GM18867 (cell line): ENCODE measurements at regions not wholly inside any gene's neighbourhood (a gene's known extent, or its start where the extent isn't known, plus 50 kb on each side); places are given as distances from the start of the nearest gene placed in this dataset.

ENCODE experiments used
- ATAC-seq: cut with Tn5 transposase; IDR thresholded peaks from one replicate; pipeline ENCODE4 v1.9.1; 2021; ENCODE audit warnings: mild to moderate bottlenecking, moderate library complexity; ENCODE audit not compliant: unreplicated experiment

DNA sequence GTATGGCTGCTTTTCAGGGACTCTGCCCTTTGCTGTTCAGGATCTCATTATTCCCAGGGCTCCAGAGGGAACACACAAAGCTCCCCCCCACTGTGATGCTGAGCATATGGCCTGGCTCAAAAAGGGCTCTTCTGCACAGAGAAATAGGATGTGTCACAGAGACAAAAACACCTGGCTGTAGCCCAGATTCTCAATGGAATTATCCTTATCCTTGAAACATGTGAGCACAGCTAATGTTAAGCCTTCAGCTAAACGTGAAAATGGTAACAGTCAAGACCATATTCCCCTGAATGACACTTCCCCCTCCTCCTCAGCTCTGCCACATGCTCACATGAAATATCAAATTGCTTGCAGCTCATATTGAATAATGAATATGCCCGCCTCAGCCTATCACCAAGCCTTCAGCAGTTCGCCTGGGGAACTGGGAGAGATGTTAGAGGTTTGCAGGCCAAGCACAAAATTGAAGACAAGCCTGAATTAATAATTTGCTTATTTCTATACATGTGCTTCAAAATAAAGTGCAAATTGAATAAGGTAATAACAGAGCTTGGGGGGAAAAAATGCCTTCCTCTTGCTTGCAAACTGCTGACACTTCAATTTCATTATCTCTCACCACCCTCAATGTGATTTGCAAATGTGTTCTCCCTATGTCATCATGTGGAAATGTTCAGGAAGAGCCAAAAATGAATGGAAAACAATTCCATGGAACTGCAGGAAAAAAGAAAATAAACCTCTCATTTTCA lies 181.0 kb upstream of the HNRNPA3 start:
- ATAC-seq = no peak

DNA sequence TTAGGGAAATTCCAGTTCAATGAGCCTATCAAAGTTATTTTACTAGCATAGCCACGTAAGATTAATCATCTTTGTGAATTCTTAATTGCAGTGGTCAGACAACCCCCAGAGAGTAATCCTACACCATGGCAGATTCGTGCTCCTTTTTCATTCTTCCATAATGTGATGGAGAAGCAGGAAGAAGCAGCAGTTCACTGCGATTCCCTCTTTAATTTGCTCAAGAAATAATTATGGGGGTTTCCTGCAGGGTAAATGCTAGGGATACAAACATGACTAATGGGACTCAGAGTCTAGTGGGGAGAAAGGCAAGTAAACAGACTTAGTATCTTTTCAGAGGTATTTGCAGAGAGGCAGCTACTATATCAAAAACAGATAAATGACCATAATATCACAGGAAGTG lies 175.8 kb upstream of the HNRNPA3 start:
- no peak for ATAC-seq

DNA sequence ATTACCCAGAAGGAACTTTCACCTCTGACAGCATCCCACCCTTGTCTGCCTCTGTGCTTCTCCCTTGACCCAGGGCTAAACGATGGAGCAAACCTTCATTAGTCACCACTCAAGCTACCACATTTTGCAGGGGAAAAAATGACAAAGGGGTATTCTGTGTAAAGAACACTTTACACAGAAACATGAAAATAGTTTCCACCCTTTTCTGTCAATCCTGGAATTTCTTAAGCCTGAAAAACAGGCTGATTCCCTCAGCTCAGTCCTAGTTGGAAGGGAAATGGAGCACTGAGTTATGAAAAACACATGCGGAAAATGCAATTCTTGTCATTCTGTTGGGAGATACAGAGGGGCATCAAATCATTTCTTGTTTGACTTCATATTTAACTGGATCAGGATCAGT lies 175.0 kb upstream of the HNRNPA3 start:
- ATAC-seq = no peak

DNA sequence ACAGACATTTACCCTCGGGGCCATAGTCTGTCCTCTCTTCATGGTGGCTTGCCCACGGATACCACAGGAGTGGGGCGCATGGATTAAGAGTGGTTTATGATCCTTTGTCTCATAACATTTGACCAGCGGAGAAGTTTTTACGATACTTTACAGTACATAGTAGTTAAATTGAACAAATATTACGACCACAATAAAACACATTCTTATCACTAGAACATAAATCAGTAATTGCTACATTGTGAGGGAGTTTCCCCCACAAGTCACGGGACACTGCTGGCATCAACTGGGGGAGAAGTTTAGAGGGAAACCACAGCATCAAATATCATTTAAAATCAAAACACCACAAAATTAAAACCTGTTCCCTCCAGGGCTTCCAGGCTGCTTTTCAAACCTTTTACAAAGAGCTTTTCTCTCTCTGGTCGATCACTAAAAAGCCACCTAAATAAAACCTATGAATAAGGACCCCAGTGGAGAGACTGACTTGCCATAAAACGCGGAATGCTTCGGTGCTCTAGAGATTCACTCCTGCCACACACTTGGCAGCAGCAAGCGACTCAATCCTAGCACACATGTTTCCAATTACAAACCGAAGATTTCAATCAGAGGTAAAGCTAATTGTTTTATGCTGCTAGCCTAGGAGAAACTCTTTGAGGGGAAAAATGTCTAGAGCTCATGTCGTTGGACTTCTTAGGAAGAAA lies 173.7 kb upstream of the HNRNPA3 start:
- no peak for ATAC-seq

DNA sequence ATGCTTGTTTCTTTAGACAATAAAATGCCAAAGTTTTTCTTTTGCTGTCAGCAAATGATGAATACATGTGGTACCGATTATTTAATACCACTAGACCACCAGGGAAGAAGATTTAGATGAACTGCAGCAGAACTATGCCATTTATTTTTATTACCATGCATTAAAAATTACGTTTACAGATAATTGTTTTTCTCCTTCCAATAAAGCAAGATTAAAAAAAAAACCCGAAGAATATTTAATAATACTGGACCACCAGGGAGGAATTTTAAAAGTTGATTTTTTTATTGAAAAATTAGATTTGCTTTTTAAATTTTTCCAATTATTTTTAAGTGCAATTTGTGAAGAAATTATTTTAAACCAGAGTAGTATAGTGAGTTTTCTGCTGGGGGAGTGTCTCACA lies 170.3 kb upstream of the HNRNPA3 start:
- no peak for ATAC-seq

DNA sequence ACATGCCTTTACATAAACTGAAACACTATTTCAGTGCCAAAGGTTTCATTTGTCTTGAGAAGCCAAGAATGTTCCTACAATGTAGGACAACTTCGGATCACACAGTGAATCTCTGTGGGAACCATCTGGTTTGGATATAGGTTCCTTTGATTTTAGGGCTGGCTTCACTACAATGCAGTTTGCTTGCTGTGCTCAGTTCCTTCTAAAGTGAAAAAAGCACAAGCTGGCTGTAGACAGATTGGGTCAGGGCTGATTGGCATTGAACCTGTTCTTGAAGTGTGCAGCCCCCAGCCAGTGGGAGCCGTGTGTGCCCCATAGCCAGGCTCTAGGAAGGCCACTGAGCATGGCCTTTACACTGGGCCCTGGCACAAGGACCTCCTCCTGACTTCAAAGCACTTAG lies 167.9 kb upstream of the HNRNPA3 start:
- no peak for ATAC-seq

DNA sequence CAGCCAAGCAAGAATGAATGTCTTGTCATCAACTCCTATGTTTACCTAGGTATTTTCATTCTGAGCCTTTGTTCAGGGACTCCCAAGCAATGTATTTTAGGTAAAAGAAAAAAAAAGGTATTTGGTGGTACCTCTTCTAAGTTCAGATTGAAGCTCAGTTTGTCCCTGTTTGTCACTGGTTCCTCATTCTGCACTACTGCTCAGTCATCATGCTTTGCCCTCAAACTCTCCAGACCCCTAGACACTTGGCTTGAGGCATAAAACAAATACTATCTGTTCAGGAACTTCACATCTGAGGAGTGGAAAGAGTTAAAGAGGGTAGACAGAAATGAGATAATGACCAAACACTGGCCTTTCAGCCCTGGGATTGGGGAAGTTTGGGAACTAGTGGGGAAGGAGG lies 163.6 kb upstream of the HNRNPA3 start:
- no peak for ATAC-seq

DNA sequence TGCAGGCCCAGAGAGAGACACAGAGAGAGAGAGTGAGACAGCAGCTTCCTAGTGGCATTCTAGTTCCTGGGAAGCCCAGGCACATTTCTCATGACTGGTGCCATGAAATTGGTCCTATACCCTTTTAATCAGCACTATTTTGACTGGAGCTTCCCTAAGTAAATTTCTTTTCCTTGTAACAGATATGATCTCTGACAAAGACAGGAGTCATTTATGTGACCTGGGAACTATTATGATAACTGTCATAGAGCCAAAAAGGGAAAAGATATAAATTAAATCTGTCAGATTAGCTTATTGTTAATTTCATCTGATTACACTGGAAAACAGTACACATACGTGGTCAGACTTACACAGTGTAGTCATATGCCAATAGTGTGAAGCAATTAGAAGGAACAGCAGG lies 161.3 kb upstream of the HNRNPA3 start:
- ATAC-seq = no peak

DNA sequence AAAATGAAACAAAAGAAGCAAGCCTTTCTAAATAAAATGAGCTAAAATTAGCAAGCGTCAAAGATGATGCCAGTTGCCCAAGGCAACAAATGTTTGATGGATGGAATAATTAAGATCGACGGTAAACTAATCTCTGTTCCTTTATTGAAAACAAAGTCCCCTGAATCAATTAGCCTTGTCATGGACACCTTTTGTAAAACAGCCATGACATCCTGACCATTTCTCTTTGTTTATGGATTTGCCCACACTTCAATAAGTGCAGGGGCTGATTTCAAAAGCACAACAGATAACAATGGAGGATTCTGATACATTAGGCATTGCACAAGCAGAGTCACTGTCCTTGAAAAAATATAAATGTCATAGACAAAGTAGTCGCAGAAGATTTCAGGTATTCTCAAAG lies 160.1 kb upstream of the HNRNPA3 start:
- ATAC-seq = no peak

DNA sequence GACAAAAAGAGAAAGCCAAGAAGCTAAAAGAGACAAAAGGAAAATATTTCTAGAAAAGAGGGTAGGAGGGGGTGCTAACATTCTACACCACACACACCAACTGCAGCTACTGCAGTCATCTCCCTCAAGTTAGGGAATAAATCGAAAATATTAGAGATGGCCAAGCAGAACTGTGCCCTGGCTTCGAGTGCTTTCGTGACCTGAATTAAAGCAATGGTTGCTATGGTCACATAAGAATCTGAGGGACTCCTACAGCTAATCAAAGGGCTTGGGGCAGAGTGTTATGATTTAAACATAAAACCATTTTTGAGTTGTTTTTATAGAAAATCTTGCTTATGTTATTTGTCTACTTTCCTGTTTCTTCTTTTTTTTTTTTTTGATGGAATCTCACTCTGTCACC lies 159.6 kb upstream of the HNRNPA3 start:
- no peak for ATAC-seq

DNA sequence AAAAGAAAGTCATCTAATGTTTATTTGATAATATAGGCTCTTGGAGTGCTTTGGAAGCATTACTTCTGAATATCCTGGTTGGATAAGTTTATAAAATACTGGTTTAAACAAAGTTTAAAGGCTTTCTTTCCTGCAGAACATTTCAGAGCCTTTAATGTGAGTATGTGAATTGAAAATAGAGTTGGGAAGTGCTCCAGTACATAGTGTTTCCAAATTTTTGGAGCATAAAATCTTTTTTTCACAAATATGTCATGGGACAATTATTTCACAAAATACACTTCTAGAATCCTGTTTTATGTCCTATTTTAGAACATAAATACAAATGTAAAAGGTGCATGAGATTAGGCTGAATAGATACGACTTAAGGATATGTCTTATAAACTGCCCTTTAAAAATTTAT lies 158.9 kb upstream of the HNRNPA3 start:
- ATAC-seq = no peak

DNA sequence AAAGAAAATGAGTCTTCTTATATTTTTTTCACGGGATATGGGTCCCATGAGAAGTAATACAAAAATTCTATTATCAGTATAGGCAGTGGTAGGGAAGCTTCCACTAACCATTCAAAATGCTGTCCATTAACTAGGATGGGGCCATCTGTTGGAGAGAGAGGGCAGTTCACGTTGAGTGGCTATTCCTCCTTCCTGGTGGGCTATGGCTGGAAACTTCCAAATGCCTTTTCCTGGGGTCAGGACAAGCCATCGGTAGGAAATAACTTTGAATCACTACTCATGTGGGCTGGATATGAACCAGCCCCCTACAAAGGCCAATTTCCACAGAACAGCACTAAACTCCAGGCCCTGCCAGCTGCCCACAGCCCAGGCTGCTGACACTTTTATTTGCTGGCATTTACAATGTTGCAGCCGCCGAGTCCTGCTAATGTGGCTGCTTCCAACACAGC lies 156.1 kb upstream of the HNRNPA3 start:
- ATAC-seq = no peak

DNA sequence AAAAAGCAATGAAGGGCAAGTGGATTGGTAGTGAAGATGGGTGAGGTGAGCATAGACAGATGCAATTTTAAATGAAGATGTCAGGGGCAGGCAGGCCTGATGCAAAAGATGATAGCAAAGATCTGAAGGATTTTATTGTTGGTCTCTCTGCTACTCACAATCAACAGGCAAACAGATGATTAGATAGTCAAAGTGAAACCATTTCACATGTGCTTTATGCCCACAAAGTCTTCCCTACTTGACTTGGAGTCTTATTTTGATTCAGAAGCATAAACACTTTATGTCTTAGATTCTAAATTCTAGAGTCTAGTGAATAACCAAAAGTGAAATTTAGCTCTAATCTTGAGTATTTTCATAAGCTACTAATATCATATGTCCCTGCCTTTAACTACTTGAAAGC lies 153.8 kb upstream of the HNRNPA3 start:
- ATAC-seq = peak; percentile 81

DNA sequence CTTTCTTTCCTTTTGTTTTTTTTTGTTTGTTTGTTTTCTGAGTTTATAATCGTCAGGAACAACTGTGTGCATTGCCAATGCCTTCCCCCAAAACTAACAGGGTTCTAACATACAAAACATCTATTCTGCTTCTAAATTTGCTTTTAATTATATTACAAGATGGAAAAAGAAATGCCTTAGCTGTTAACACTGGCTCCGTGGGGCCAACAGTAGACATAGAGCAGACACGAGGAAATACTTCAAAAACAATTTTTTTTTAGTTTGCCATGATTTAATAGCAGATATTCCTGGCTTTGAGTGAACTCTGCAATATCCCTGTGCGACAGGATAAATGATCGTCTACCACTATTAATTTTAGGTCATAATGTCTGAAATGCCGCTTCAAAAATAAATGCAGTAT lies 153.3 kb upstream of the HNRNPA3 start:
- ATAC-seq = no peak

DNA sequence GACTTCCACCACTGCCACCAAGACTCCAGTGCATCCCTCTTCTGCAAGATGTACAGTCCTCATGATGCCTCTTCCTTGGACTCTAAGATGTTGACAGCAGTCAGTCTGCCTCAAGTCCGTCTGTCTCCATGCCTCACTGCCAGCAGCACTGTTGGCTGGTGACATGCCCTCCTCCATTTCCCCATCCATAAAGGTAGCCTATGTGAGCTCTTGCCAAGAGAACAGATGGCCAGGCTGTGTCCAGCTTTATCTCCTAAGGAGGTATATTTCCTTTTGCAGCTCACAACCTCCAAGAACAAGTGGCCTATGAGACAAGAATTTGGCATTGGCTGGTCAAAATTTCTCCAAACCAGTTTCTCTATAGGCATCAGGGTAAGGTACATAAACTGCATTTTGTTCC lies 149.3 kb upstream of the HNRNPA3 start:
- no peak for ATAC-seq

DNA sequence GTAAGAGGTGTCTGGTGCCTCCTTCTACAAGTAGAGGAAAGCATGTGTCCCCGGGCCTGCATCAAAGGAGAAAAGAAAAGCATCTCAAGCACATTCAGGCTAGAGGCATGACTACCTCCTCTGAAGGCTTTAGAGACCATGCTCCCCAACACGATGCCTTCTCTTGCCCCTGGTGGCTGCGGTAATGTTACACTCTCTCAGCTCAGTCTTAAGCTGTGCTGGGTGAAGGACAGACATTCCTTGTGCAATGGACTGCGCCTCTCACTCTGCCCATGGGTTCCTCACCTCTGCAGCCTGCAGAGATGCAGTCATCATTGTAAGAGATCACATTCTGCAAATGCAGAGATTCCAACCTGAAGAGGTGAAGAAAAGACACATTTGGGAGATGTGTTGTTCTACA lies 148.2 kb upstream of the HNRNPA3 start:
- ATAC-seq = no peak

DNA sequence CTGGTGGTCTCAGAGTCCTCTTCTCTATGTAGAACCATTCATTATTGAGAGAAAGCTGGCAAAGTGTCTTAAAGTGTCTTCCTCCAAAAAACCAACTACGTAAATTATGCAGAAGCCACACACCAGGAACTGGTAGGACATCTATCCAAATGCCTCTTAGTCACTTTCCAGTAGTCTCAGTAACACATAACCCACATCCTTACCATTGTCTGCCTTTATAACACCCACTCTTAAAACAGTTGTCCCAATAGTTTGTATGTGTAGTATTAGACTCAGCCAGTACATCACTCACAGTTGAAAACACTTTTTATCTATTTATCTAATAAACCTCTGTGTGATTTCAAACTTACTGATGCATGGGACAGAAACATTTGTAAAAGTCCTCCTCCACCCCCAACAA lies 143.6 kb upstream of the HNRNPA3 start:
- ATAC-seq = no peak

DNA sequence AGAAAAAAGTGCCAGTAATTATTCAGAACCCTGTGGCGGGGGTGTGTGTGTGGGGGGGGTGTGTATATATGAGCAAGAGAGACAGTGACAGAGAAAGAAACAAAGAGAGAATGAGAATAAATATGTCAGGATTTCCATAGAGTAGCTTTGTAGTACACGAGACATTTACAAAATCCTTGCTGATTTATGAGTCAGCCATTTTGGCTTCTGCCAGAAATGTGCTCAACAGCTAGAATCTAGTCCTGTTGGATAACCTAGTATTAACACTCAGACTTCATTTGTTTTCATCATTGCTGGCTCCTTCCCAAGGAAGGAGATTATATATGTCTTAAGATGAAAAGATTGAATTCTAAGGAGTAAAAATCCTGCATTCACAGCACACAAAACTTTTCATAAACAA lies 140.5 kb upstream of the HNRNPA3 start:
- no peak for ATAC-seq

DNA sequence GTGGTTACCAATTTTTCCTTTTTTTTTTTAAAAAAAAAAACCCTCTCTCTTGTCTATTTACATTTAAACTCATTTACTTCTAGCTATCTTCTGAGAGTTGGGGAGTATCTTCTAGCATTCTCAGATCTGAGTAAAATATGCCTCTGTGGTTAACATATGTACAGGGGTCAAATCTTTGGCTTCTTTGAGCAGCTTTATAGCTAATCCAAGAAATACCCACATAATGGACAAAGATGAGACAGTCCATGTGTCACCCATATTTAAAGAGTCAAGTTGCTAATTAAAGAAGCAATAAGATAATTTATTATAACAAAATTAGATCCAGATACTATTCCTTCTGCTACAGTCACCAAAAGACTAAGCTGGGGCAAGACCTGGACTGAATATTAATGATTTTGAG lies 139.0 kb upstream of the HNRNPA3 start:
- no peak for ATAC-seq

DNA sequence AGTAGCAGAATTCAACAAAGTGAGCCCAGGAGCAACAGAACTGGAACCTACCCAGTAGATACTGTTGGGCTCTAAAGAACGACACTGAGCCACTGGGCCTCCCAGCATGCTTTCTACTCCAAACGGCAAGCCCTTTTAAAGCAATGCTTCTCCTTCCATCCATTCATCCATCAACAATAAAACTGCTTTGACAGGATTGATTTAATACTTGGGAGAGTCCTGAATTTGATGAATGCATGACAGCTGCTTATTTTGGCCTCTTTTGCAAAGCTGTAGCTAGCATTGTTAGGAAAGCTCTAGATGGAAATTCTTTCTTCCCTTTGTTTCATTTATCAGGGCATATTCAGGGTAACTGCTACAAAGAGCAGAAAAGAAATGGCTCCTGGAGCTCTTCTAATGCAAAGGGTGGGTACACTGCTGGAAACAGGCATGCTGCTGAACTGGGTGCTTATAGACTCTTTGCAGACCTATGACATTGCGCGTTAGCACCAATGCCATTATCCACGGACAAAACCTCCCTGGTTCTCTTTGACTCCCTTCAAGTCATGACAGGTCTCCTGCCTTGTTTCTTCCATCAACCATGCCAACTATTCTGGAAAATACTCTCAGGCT lies 138.4 kb upstream of the HNRNPA3 start:
- ATAC-seq = no peak

DNA sequence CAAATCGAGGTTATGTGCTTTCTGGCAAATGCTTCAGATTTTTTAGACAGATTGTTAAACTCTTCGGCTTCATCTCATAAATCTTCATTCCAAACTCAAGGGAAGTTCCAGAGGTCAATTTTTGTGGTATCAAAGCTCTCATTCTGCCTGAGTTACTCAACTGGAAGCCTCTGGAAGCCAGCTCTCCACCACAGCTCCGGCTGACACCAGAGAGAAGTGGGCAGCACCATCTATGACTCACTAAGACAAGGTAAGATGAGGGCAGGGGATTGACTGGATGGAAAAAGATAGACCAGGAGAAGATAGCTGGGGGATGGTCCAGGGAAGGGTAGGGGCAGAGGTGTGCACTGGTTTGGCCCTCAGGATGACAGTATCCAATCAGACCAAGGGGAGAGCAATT lies 137.3 kb upstream of the HNRNPA3 start:
- ATAC-seq = no peak

DNA sequence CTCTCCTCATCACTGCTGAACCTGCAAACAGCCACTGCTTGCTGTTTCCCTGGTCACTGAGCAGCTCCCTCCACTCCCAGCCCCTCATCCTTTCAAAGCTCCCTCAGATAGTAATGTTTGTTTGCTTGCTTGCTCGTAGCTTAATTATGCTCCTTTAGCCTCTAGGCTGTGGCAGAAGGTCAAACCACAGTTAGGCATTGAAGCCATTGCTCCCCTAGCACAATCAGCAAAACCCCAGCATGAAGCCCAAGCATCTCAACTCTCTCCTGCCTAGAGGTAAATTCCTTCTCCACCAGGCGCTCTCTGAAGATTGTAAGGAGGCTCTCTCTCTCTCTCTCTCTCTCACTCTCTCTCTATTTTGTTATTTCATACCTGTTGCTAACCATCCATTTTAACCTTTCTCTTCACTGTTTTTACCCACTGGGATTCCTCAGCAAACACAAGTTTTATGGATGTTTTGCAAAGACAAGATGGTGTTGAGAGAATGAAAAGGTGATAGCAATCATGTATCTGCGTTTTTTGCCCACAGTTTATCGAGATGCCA lies 135.9 kb upstream of the HNRNPA3 start:
- no peak for ATAC-seq
